ENCODE measurements at regions not wholly inside any gene's neighbourhood (a gene's known extent, or its start where the extent isn't known, plus 50 kb on each side); places are given as distances from the start of the nearest gene placed in this dataset.

DNA sequence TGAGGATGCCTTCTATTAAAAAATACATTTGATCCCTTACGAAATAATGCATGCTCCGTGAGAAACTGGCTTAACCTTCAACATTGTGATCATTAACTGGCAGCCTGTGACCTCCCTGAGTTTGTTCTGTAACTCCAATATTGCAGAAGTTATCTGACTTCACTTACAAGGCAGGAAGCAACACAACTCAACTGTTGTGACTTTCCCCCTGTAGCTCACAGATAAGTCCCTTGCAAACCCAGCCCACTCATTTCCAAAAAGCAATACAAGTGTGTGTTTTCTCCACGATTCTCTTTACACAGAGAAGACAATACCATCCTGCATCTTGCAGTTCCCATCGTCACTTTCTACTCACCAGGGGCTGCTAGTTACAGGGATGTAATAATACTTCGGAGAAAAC is 304.7 kb upstream of the TMEM132C start:
- TF ChIP-seq, protein P1, sequence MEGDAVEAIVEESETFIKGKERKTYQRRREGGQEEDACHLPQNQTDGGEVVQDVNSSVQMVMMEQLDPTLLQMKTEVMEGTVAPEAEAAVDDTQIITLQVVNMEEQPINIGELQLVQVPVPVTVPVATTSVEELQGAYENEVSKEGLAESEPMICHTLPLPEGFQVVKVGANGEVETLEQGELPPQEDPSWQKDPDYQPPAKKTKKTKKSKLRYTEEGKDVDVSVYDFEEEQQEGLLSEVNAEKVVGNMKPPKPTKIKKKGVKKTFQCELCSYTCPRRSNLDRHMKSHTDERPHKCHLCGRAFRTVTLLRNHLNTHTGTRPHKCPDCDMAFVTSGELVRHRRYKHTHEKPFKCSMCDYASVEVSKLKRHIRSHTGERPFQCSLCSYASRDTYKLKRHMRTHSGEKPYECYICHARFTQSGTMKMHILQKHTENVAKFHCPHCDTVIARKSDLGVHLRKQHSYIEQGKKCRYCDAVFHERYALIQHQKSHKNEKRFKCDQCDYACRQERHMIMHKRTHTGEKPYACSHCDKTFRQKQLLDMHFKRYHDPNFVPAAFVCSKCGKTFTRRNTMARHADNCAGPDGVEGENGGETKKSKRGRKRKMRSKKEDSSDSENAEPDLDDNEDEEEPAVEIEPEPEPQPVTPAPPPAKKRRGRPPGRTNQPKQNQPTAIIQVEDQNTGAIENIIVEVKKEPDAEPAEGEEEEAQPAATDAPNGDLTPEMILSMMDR (IDR thresholded peaks at IDR 0.05), result no peak
- no peak for TF ChIP-seq POLR2A (IDR thresholded peaks at IDR 0.05; ENCODE audit: low read depth)
